ENCODE measurements at regions not wholly inside any gene's neighbourhood (a gene's known extent, or its start where the extent isn't known, plus 50 kb on each side); places are given as distances from the start of the nearest gene placed in this dataset.

DNA sequence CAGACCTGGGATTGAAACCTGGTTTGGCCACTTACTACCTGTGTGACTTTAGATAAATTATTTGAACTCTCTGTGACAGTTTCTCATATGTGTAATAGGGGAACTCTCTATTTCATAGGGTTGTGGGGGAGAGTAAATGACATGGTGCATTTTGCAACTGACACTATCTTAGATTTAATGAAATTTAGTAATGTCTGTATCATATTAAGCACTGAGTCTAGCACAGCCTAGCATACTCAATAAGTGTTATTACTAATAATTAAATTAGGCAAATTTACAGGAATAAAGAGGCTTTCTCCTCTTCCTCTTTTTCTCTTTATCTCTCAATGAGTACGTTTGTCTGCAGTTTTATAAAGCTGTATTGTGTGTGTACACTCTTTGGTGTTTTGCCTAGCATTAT lies 80.2 kb upstream of the MACF1 start:
- TF ChIP-seq ELF4 (IDR thresholded peaks at IDR 0.05) (no peak), FOXK2 (IDR thresholded peaks at IDR 0.05) (no peak), SP1 (IDR thresholded peaks at IDR 0.05) (no peak), FOXA1 (IDR thresholded peaks at IDR 0.05) (no peak), FOXM1 (IDR thresholded peaks at IDR 0.05; ENCODE audit: borderline replicate concordance) (no peak), TARDBP (IDR thresholded peaks at IDR 0.05) (no peak)
- TF ChIP-seq, protein P1, sequence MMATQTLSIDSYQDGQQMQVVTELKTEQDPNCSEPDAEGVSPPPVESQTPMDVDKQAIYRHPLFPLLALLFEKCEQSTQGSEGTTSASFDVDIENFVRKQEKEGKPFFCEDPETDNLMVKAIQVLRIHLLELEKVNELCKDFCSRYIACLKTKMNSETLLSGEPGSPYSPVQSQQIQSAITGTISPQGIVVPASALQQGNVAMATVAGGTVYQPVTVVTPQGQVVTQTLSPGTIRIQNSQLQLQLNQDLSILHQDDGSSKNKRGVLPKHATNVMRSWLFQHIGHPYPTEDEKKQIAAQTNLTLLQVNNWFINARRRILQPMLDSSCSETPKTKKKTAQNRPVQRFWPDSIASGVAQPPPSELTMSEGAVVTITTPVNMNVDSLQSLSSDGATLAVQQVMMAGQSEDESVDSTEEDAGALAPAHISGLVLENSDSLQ (IDR thresholded peaks at IDR 0.05) = no peak
